Body of pancreas (tissue), 4 donors: ENCODE measurements at regions not wholly inside any gene's neighbourhood (a gene's known extent, or its start where the extent isn't known, plus 50 kb on each side); places are given as distances from the start of the nearest gene placed in this dataset.

Experiments
- CTCF ChIP-seq, 7 experiments: fragments of 450-650 bp in 4 of 7; fragments of 200-600 bp in 3 of 7; sonication (generic) in 3 of 7; IDR thresholded peaks; one replicate each; pipeline ENCODE4 v1.5.1; 2016 to 2019; ENCODE audit warnings: antibody characterized with exemption in 7 of 7
- POLR2A ChIP-seq, 3 donors: fragments of 450-650 bp; IDR thresholded peaks; one replicate each; pipeline ENCODE4 v1.6.1; 2016; ENCODE audit warnings: antibody characterized with exemption in 3 of 3, mild to moderate bottlenecking in 2 of 3

GRCh38 chr3:65234499-65234898, 546.7 kb upstream of the ADAMTS9 start:
- TF ChIP-seq POLR2A (IDR thresholded peaks at IDR 0.05) (no peak), CTCF (IDR thresholded peaks at IDR 0.05) (no peak)
